Upper lobe of left lung (tissue), 6 donors: ENCODE measurements at regions not wholly inside any gene's neighbourhood (a gene's known extent, or its start where the extent isn't known, plus 50 kb on each side); places are given as distances from the start of the nearest gene placed in this dataset.

Experiments
- ATAC-seq, 2 donors: fragments of 200-7000 bp; cut with Tn5 transposase; one replicate each; pipeline ENCODE4 v1.9.1; 2022; ENCODE audit warnings: mild to moderate bottlenecking in 2 of 2, moderate library complexity in 2 of 2; ENCODE audit not compliant: low FRiP score in 2 of 2
- DNase-seq, 2 donors: peaks; one replicate each; pipeline ENCODE4 v3.0.0-alpha.2; 2019 to 2020
- H3K27ac ChIP-seq, 4 donors: fragments of 200-600 bp; sonication (generic); one replicate each; pipeline ENCODE4 v1.5.1; 2016 to 2019
- H3K27me3 ChIP-seq, 4 donors: fragments of 200-600 bp; sonication (generic); one replicate each; pipeline ENCODE4 v1.5.1; 2017 to 2019
- H3K36me3 ChIP-seq, 4 donors: fragments of 200-600 bp; sonication (generic); one replicate each; pipeline ENCODE4 v1.5.1; 2016 to 2019
- H3K4me1 ChIP-seq, 4 donors: fragments of 200-600 bp; sonication (generic); one replicate each; pipeline ENCODE4 v1.5.1; 2018 to 2019
- H3K4me3 ChIP-seq, 4 donors: fragments of 200-600 bp; sonication (generic); one replicate each; pipeline ENCODE4 v1.5.1; 2017 to 2019; ENCODE audit warnings: mild to moderate bottlenecking in 2 of 4, moderate library complexity in 1 of 4
- H3K9me3 ChIP-seq, 4 donors: fragments of 200-600 bp; sonication (generic); one replicate each; pipeline ENCODE4 v1.5.1; 2018 to 2019
- CTCF ChIP-seq, 6 experiments: fragments of 450-650 bp in 4 of 6; fragments of 200-600 bp in 2 of 6; sonication (generic) in 2 of 6; IDR thresholded peaks; one replicate each; pipeline ENCODE4 v1.5.1; 2016 to 2019; ENCODE audit warnings: antibody characterized with exemption in 6 of 6
- EP300 ChIP-seq, 4 donors: sonication (generic); formaldehyde crosslinking; IDR thresholded peaks; one replicate each; pipeline ENCODE4 v1.5.1; 2017; ENCODE audit warnings: antibody characterized with exemption in 4 of 4, control low read depth in 2 of 4
- POLR2A ChIP-seq, 4 donors: fragments of 450-650 bp; IDR thresholded peaks; one replicate each; pipeline ENCODE4 v1.5.1; 2016 to 2017; ENCODE audit warnings: antibody characterized with exemption in 4 of 4, mild to moderate bottlenecking in 2 of 4
- POLR2AphosphoS5 ChIP-seq, 2 donors: sonication (generic); formaldehyde crosslinking; IDR thresholded peaks; one replicate each; pipeline ENCODE4 v1.5.1; 2017; ENCODE audit warnings: antibody characterized with exemption in 2 of 2
- WGBS, 2 donors: methylation state at CpG; one replicate each; pipeline ENCODE4 v1.1.5; 2017 to 2018; 5-methylcytosine and 5-hydroxymethylcytosine counted together
- donor health status: DM: no; HTN: no; CAD: no; lungs with moderate emphysema.
- donor health status: DM: no; HTN: yes; CAD: no; lungs with severe emphysema.

- ATAC-seq (no peak), DNase-seq (no peak)
- WGBS, 2 donors = 65 to 68% methylated on average over 4 of the region's 4 CpGs
- H3K36me3 ChIP-seq = no peaks in the 10 kb centered on the region
- H3K27me3 ChIP-seq = no peaks in the 10 kb centered on the region
- TF ChIP-seq EP300 (IDR thresholded peaks at IDR 0.05) = no peak
- no peak for TF ChIP-seq POLR2A (IDR thresholded peaks at IDR 0.05)
- TF ChIP-seq POLR2AphosphoS5 (IDR thresholded peaks at IDR 0.05) = no peak
- no peak for TF ChIP-seq CTCF (IDR thresholded peaks at IDR 0.05)
- H3K4me3 ChIP-seq = no peak overlapping the region
- no peaks in the 10 kb centered on the region for H3K4me1 ChIP-seq
- no peaks in the 10 kb centered on the region for H3K9me3 ChIP-seq
- no peak overlapping the region for H3K27ac ChIP-seq
Observed at GRCh38 chr15:91603384-91604080, 250.0 kb upstream of the SLCO3A1 start.

DNA sequence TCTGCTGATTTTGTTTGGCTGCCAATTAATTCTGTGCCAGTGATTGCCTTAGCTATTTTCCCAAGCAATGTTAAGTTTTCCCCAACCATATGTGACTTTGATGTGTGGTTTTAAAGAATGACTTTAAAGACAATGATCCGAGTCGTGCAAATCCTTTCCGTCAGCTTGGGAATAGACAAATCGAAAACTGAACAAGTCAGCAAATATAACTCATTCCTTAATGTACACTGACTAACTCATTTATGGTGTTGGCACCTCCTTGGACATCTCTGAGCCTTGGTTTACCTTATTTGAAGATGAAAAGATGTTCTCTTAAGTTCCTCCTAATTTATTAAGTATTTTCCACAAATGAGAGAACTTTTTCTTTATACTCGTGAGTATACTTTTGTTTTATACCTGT lies 249.4 kb upstream of the SLCO3A1 start:
- no peak overlapping the region for H3K4me3 ChIP-seq

GRCh38 chr15:91605576-91605975 lies 247.9 kb upstream of the SLCO3A1 start:
- Histone ChIP-seq H3K27me3 (no peaks in the 10 kb centered on the region), H3K27ac (no peak overlapping the region), H3K36me3 (no peaks in the 10 kb centered on the region), H3K4me1 (no peaks in the 10 kb centered on the region), H3K9me3 (no peaks in the 10 kb centered on the region), H3K4me3 (no peak overlapping the region)
- TF ChIP-seq POLR2A (IDR thresholded peaks at IDR 0.05) (no peak), CTCF (IDR thresholded peaks at IDR 0.05) (no peak), EP300 (IDR thresholded peaks at IDR 0.05) (no peak), POLR2AphosphoS5 (IDR thresholded peaks at IDR 0.05) (no peak)
- WGBS, 2 donors = 60 to 72% methylated on average over 2 of the region's 2 CpGs
- DNase-seq (no peak), ATAC-seq (no peak)

More for the DNA sequence above, 249.4 kb upstream of the SLCO3A1 start:
- Histone ChIP-seq H3K9me3 (no peaks in the 10 kb centered on the region), H3K36me3 (no peaks in the 10 kb centered on the region), H3K27ac (no peak overlapping the region), H3K27me3 (no peaks in the 10 kb centered on the region), H3K4me1 (no peaks in the 10 kb centered on the region)
- TF ChIP-seq CTCF (IDR thresholded peaks at IDR 0.05) (no peak), POLR2A (IDR thresholded peaks at IDR 0.05) (no peak), EP300 (IDR thresholded peaks at IDR 0.05) (no peak), POLR2AphosphoS5 (IDR thresholded peaks at IDR 0.05) (no peak)
- ATAC-seq (no peak), DNase-seq (no peak)
- 69 to 86% methylated on average over 5 of the region's 5 CpGs for WGBS, 2 donors

DNA sequence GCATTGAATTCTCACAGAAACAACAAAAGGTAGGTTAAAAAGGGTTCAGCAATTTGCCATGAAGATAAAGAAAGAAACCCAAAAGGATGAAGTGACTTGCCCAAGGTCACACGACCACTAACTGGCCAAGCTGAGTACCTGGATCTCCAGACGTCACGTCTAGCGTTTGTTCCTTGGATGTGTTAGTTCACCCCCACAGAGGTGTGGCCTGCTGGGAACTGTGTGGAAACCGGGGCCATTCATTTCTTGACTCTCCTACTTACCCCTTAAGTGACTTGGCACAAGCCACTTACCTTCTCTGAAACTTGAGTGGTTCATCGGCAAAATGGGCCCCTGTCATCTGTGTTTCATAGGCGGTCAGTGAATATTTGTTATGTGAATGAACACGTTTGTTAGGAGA lies 244.3 kb upstream of the SLCO3A1 start:
- no peaks in the 10 kb centered on the region for H3K4me1 ChIP-seq
- TF ChIP-seq POLR2AphosphoS5 (IDR thresholded peaks at IDR 0.05) = peak in 1 of 2 donors; percentile 8
- no peak for TF ChIP-seq CTCF (IDR thresholded peaks at IDR 0.05)
- TF ChIP-seq EP300 (IDR thresholded peaks at IDR 0.05) = peak in 1 of 4 donors; percentile 49
- H3K27me3 ChIP-seq = no peaks in the 10 kb centered on the region
- ATAC-seq (peak; percentile 29 to 62), DNase-seq (peak in 1 of 2 donors; percentile 58)
- no peak overlapping the region for H3K4me3 ChIP-seq
- H3K36me3 ChIP-seq = no peaks in the 10 kb centered on the region
- no peak overlapping the region for H3K27ac ChIP-seq
- 56 to 64% methylated on average over 8 of the region's 8 CpGs for WGBS, 2 donors
- no peaks in the 10 kb centered on the region for H3K9me3 ChIP-seq

GRCh38 chr15:91609966-91610365 lies 243.5 kb upstream of the SLCO3A1 start:
- Histone ChIP-seq H3K4me1 (no peaks in the 10 kb centered on the region), H3K27me3 (no peaks in the 10 kb centered on the region), H3K9me3 (no peaks in the 10 kb centered on the region), H3K36me3 (no peaks in the 10 kb centered on the region), H3K27ac (no peak overlapping the region), H3K4me3 (no peak overlapping the region)
- 77% methylated on average over 12 of the region's 12 CpGs for WGBS, 2 donors
- TF ChIP-seq POLR2AphosphoS5 (IDR thresholded peaks at IDR 0.05) (no peak), EP300 (IDR thresholded peaks at IDR 0.05) (no peak), POLR2A (IDR thresholded peaks at IDR 0.05) (no peak), CTCF (IDR thresholded peaks at IDR 0.05) (no peak)
- ATAC-seq (no peak), DNase-seq (no peak)
